Chondrocyte (in vitro differentiated cells): ENCODE measurements at regions not wholly inside any gene's neighbourhood (a gene's known extent, or its start where the extent isn't known, plus 50 kb on each side); places are given as distances from the start of the nearest gene placed in this dataset.
"Not testable (repeated sequence)": the region's sequence is repeated elsewhere in the genome, so short reads cannot be mapped to it uniquely, and the experiment has no call there.

Experiments
- DNase-seq: peaks from one replicate; pipeline ENCODE4 v3.0.0; 2021; ENCODE audit warnings: mixed read lengths, low spot score
- H3K27ac Mint-ChIP-seq: one replicate; pipeline ENCODE4 v1.8.0; 2021; ENCODE audit warnings: mild to moderate bottlenecking, moderate library complexity, mixed read lengths; ENCODE audit not compliant: unreplicated experiment
- H3K27me3 Mint-ChIP-seq: 2 replicates; pipeline ENCODE4 v1.8.0; 2021; ENCODE audit warnings: low read depth, mixed read lengths
- H3K36me3 Mint-ChIP-seq: 2 replicates; pipeline ENCODE4 v1.8.0; 2021; ENCODE audit warnings: low read depth, mixed read lengths
- H3K4me1 Mint-ChIP-seq: 2 replicates; pipeline ENCODE4 v1.8.0; 2021; ENCODE audit warnings: low read depth, mild to moderate bottlenecking, mixed read lengths
- H3K4me3 Mint-ChIP-seq: one replicate; pipeline ENCODE4 v1.8.0; 2021; ENCODE audit warnings: mild to moderate bottlenecking, moderate library complexity, mixed read lengths; ENCODE audit not compliant: unreplicated experiment
- H3K9me3 Mint-ChIP-seq: 2 replicates; pipeline ENCODE4 v1.8.0; 2021; ENCODE audit warnings: low read depth, mixed read lengths
- CTCF ChIP-seq: fragments of 200-600 bp; sonication (generic); IDR thresholded peaks from 2 replicates; pipeline ENCODE4 v1.5.0; 2021; ENCODE audit warnings: antibody characterized with exemption, mild to moderate bottlenecking, moderate library complexity

- Mint-ChIP-seq H3K4me3 (no peak overlapping the region), H3K27ac (no peak overlapping the region), H3K27me3 (peaks cover 25% of the 10 kb centered on the region), H3K9me3 (no peaks in the 10 kb centered on the region), H3K4me1 (no peaks in the 10 kb centered on the region), H3K36me3 (no peaks in the 10 kb centered on the region)
- no peak for DNase-seq
- no peak for TF ChIP-seq CTCF
Measured at GRCh38 chr9:120308495-120308894, 271.5 kb downstream of the CDK5RAP2 start.

- Mint-ChIP-seq H3K9me3 (no peaks in the 10 kb centered on the region), H3K4me3 (no peak overlapping the region), H3K27me3 (peaks cover 27% of the 10 kb centered on the region), H3K4me1 (no peaks in the 10 kb centered on the region), H3K36me3 (no peaks in the 10 kb centered on the region), H3K27ac (no peak overlapping the region)
- DNase-seq = no peak
- no peak for TF ChIP-seq CTCF
Measured at GRCh38 chr9:120307599-120307998, 272.4 kb downstream of the CDK5RAP2 start.

- Mint-ChIP-seq H3K27me3 (peaks cover 33% of the 10 kb centered on the region), H3K4me3 (no peak overlapping the region), H3K36me3 (no peaks in the 10 kb centered on the region), H3K27ac (no peak overlapping the region), H3K4me1 (no peaks in the 10 kb centered on the region), H3K9me3 (no peaks in the 10 kb centered on the region)
- no peak for DNase-seq
- TF ChIP-seq CTCF = no peak
Measured at GRCh38 chr9:120306561-120306960, 273.4 kb downstream of the CDK5RAP2 start.

- Mint-ChIP-seq H3K36me3 (no peaks in the 10 kb centered on the region), H3K27ac (no peak overlapping the region), H3K4me1 (no peaks in the 10 kb centered on the region), H3K4me3 (no peak overlapping the region), H3K9me3 (no peaks in the 10 kb centered on the region), H3K27me3 (peaks cover 31% of the 10 kb centered on the region)
- no peak for DNase-seq
- no peak for TF ChIP-seq CTCF
Measured at GRCh38 chr9:120306088-120306487, 273.9 kb downstream of the CDK5RAP2 start.

GRCh38 chr9:120304896-120305295 lies 275.1 kb downstream of the CDK5RAP2 start:
- H3K27me3 Mint-ChIP-seq = peaks cover 35% of the 10 kb centered on the region
- not testable (repeated sequence) for H3K4me1 Mint-ChIP-seq, H3K27ac Mint-ChIP-seq, DNase-seq, H3K9me3 Mint-ChIP-seq, H3K4me3 Mint-ChIP-seq, H3K36me3 Mint-ChIP-seq

- Mint-ChIP-seq H3K4me1 (no peaks in the 10 kb centered on the region), H3K4me3 (no peak overlapping the region), H3K27ac (no peak overlapping the region), H3K36me3 (no peaks in the 10 kb centered on the region), H3K9me3 (no peaks in the 10 kb centered on the region), H3K27me3 (peaks cover 42% of the 10 kb centered on the region)
- no peak for DNase-seq
- no peak for TF ChIP-seq CTCF
Measured at GRCh38 chr9:120303519-120303918, 276.4 kb downstream of the CDK5RAP2 start.
